ENCODE measurements at regions not wholly inside any gene's neighbourhood (a gene's known extent, or its start where the extent isn't known, plus 50 kb on each side); places are given as distances from the start of the nearest gene placed in this dataset.

DNA sequence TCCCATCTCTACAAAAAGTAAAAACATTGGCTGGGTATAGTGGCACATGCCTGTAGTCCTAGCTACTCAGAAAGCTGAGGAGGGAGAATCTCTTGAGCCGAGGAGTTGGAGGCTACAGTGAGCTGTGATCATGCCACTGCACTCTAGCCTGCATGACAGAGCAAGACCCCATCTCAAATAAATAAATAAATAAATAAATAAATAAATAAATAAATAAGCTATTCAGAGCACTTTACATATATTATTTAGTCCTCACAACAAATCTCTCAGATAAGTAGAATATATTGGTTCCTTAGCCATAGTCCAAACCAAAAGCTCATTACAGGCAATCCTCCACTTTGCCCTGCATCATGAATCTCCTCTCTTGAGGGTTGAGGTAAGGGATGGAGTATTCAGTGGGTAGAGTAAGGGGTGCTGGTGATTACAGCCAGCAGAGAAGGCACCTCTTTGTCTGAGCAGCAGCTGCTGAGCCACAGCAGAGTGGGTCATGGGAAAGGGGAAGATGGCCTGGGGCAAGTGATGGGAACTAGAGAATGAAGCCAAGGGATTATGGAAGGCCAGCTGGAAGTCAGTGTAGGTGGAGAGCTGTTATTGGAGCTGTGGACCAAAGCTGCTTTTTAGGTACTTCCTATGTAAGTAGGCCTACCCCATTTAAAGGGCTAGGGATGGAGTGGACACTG is 115.5 kb upstream of the ZNF644 start:
- WGBS = 97% methylated on average over 1 of the region's 1 CpG
- no peaks in the 10 kb centered on the region for H3K9me3 ChIP-seq (ENCODE audit: control insufficient read depth in 4 of 4, low read length in 3 of 4)
- H3K27ac ChIP-seq (ENCODE audit: low read depth in 1 of 2, low read length in 2 of 2) = no peak overlapping the region
- no peak overlapping the region for H3K4me3 ChIP-seq (ENCODE audit: low read depth in 1 of 3, low read length in 3 of 3)
- no peaks in the 10 kb centered on the region for H3K4me1 ChIP-seq (ENCODE audit: control insufficient read depth in 4 of 4, insufficient read depth in 4 of 4, low read length in 3 of 4)
- no peaks in the 10 kb centered on the region for H3K27me3 ChIP-seq (ENCODE audit: control insufficient read depth in 4 of 4, insufficient read depth in 4 of 4, low read length in 3 of 4)
- no peak for DNase-seq (ENCODE audit: low spot score)
- no peaks in the 10 kb centered on the region for H3K36me3 ChIP-seq (ENCODE audit: control insufficient read depth in 4 of 4, insufficient read depth in 3 of 4, low read depth in 1 of 4, low read length in 3 of 4)
- TF ChIP-seq EGR1 (IDR thresholded peaks at IDR 0.05; ENCODE audit: low read depth in 2 of 2) (no peak), GABPA (IDR thresholded peaks at IDR 0.05 in 1 of 2, conservative IDR thresholded peaks at IDR 0.05 in 1 of 2) (no peak)
- TF ChIP-seq, protein P1, sequence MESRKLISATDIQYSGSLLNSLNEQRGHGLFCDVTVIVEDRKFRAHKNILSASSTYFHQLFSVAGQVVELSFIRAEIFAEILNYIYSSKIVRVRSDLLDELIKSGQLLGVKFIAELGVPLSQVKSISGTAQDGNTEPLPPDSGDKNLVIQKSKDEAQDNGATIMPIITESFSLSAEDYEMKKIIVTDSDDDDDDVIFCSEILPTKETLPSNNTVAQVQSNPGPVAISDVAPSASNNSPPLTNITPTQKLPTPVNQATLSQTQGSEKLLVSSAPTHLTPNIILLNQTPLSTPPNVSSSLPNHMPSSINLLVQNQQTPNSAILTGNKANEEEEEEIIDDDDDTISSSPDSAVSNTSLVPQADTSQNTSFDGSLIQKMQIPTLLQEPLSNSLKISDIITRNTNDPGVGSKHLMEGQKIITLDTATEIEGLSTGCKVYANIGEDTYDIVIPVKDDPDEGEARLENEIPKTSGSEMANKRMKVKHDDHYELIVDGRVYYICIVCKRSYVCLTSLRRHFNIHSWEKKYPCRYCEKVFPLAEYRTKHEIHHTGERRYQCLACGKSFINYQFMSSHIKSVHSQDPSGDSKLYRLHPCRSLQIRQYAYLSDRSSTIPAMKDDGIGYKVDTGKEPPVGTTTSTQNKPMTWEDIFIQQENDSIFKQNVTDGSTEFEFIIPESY (IDR thresholded peaks at IDR 0.05) = no peak
- H3K9ac ChIP-seq (ENCODE audit: low read depth in 1 of 2, low read length in 2 of 2) = no peak overlapping the region

GRCh38 chr1:91135799-91136198 is 114.0 kb upstream of the ZNF644 start:
- WGBS = 96% methylated on average over 11 of the region's 11 CpGs
- Histone ChIP-seq H3K4me3 (ENCODE audit: low read depth in 1 of 3, low read length in 3 of 3) (no peak overlapping the region), H3K27ac (ENCODE audit: low read depth in 1 of 2, low read length in 2 of 2) (no peak overlapping the region), H3K4me1 (ENCODE audit: control insufficient read depth in 4 of 4, insufficient read depth in 4 of 4, low read length in 3 of 4) (no peaks in the 10 kb centered on the region), H3K9ac (ENCODE audit: low read depth in 1 of 2, low read length in 2 of 2) (no peak overlapping the region), H3K36me3 (ENCODE audit: control insufficient read depth in 4 of 4, insufficient read depth in 3 of 4, low read depth in 1 of 4, low read length in 3 of 4) (no peaks in the 10 kb centered on the region), H3K27me3 (ENCODE audit: control insufficient read depth in 4 of 4, insufficient read depth in 4 of 4, low read length in 3 of 4) (no peaks in the 10 kb centered on the region), H3K9me3 (ENCODE audit: control insufficient read depth in 4 of 4, low read length in 3 of 4) (no peaks in the 10 kb centered on the region)
- DNase-seq (ENCODE audit: low spot score) = no peak
- no peak for TF ChIP-seq SP1 (IDR thresholded peaks at IDR 0.05)
- no peak for TF ChIP-seq YY1 (IDR thresholded peaks at IDR 0.05)
- no peak for TF ChIP-seq MAX (IDR thresholded peaks at IDR 0.05)
- no peak for TF ChIP-seq RAD21 (IDR thresholded peaks at IDR 0.05)
- TF ChIP-seq NR2F2 (IDR thresholded peaks at IDR 0.05) = no peak

DNA sequence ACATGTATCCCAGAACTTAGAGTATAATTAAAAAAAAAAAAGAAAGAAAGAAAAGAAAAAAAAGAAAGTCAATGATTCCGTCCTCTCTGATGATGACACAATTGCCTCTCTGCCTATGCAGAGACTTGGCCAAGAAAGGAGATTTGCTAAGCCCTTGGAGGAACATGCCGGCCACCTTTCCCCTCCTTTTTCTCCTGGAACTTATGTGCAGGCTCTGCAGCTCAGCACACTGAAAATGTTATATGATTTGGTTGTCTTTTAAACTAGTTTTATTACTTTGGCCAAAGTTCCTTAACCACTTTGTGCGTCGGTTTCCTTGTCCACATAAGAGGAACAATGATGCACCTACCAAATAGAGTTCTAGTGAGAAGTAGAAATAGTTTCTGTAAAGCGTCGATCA is 111.4 kb upstream of the ZNF644 start:
- Histone ChIP-seq H3K36me3 (ENCODE audit: control insufficient read depth in 4 of 4, insufficient read depth in 3 of 4, low read depth in 1 of 4, low read length in 3 of 4) (no peaks in the 10 kb centered on the region), H3K9ac (ENCODE audit: low read depth in 1 of 2, low read length in 2 of 2) (no peak overlapping the region), H3K27me3 (ENCODE audit: control insufficient read depth in 4 of 4, insufficient read depth in 4 of 4, low read length in 3 of 4) (no peaks in the 10 kb centered on the region), H3K4me3 (ENCODE audit: low read depth in 1 of 3, low read length in 3 of 3) (no peak overlapping the region), H3K9me3 (ENCODE audit: control insufficient read depth in 4 of 4, low read length in 3 of 4) (no peaks in the 10 kb centered on the region), H3K4me1 (ENCODE audit: control insufficient read depth in 4 of 4, insufficient read depth in 4 of 4, low read length in 3 of 4) (peaks cover 0 to 17% (median 11%) of the 10 kb centered on the region in 4 donors), H3K27ac (ENCODE audit: low read depth in 1 of 2, low read length in 2 of 2) (no peak overlapping the region)
- no peak for TF ChIP-seq YY1 (IDR thresholded peaks at IDR 0.05)
- TF ChIP-seq NR2F2 (IDR thresholded peaks at IDR 0.05) = no peak
- no peak for TF ChIP-seq GABPA (IDR thresholded peaks at IDR 0.05 in 1 of 2, conservative IDR thresholded peaks at IDR 0.05 in 1 of 2)
- TF ChIP-seq HNF4A (conservative IDR thresholded peaks at IDR 0.05) = no peak
- no peak for TF ChIP-seq FOXA2 (IDR thresholded peaks at IDR 0.05)
- TF ChIP-seq TAF1 (conservative IDR thresholded peaks at IDR 0.05) = no peak
- TF ChIP-seq FOXA1 (IDR thresholded peaks at IDR 0.05) = no peak
- TF ChIP-seq HNF4G (IDR thresholded peaks at IDR 0.05) = no peak
- TF ChIP-seq RAD21 (IDR thresholded peaks at IDR 0.05) = no peak
- DNase-seq (ENCODE audit: low spot score) = no peak
- 85% methylated on average over 6 of the region's 6 CpGs for WGBS

Data from liver (tissue), 7 donors.